Nephron progenitor cell (in vitro differentiated cells): ENCODE measurements at regions not wholly inside any gene's neighbourhood (a gene's known extent, or its start where the extent isn't known, plus 50 kb on each side); places are given as distances from the start of the nearest gene placed in this dataset.
"Not testable (repeated sequence)": the region's sequence is repeated elsewhere in the genome, so short reads cannot be mapped to it uniquely, and the experiment has no call there.

Experiments
- DNase-seq: peaks from one replicate; pipeline ENCODE4 v3.0.0; 2021
- H3K27ac Mint-ChIP-seq: 2 replicates; pipeline ENCODE4 v1.8.0; 2021; ENCODE audit warnings: mild to moderate bottlenecking, moderate library complexity, mixed read lengths
- H3K27me3 Mint-ChIP-seq: 2 replicates; pipeline ENCODE4 v1.8.0; 2021; ENCODE audit warnings: mild to moderate bottlenecking, low read depth, mixed read lengths; ENCODE audit not compliant: poor library complexity
- H3K36me3 Mint-ChIP-seq: 2 replicates; pipeline ENCODE4 v1.8.0; 2021; ENCODE audit warnings: low read depth, mixed read lengths
- H3K4me1 Mint-ChIP-seq: 2 replicates; pipeline ENCODE4 v1.8.0; 2021; ENCODE audit warnings: mixed read lengths
- H3K4me3 Mint-ChIP-seq: 2 replicates; pipeline ENCODE4 v1.8.0; 2021; ENCODE audit warnings: mild to moderate bottlenecking, moderate library complexity, mixed read lengths
- H3K9me3 Mint-ChIP-seq: 2 replicates; pipeline ENCODE4 v1.8.0; 2021; ENCODE audit warnings: mild to moderate bottlenecking, moderate library complexity, mixed read lengths
- TF ChIP-seq, protein P1 (sequence below): fragments of 200-600 bp; sonication (generic); IDR thresholded peaks from 2 replicates; pipeline ENCODE4 v1.5.0; 2021; ENCODE audit warnings: antibody characterized with exemption

DNA sequence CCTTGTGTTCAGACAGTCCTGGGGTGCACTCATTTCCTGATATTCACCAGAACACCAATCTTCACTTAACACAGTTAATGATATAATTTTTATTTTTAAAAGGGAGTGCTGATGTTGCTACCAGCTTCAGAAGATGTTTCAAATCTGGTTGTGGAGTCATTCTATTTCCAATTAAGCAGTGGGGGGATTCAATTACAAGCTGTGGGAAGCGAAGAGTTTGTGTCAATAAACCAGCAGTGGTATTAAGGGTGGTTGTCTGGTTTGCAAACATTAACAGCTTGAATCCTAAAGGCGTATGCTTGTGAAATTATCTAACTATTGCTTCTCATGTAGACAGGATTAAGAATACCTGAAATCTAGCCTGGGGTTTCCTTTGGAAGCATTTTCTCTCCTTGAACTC, 1637.5 kb upstream of the GOT2 start:
- H3K4me1 Mint-ChIP-seq, result no peaks in the 10 kb centered on the region
- no peak for DNase-seq
- no peak overlapping the region for H3K4me3 Mint-ChIP-seq
- peaks cover 13% of the 10 kb centered on the region for H3K9me3 Mint-ChIP-seq
- peaks cover 8% of the 10 kb centered on the region for H3K36me3 Mint-ChIP-seq
- peaks cover 2% of the 10 kb centered on the region for H3K27me3 Mint-ChIP-seq
- no peak overlapping the region for H3K27ac Mint-ChIP-seq
- TF ChIP-seq, protein P1, sequence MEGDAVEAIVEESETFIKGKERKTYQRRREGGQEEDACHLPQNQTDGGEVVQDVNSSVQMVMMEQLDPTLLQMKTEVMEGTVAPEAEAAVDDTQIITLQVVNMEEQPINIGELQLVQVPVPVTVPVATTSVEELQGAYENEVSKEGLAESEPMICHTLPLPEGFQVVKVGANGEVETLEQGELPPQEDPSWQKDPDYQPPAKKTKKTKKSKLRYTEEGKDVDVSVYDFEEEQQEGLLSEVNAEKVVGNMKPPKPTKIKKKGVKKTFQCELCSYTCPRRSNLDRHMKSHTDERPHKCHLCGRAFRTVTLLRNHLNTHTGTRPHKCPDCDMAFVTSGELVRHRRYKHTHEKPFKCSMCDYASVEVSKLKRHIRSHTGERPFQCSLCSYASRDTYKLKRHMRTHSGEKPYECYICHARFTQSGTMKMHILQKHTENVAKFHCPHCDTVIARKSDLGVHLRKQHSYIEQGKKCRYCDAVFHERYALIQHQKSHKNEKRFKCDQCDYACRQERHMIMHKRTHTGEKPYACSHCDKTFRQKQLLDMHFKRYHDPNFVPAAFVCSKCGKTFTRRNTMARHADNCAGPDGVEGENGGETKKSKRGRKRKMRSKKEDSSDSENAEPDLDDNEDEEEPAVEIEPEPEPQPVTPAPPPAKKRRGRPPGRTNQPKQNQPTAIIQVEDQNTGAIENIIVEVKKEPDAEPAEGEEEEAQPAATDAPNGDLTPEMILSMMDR, result no peak

DNA sequence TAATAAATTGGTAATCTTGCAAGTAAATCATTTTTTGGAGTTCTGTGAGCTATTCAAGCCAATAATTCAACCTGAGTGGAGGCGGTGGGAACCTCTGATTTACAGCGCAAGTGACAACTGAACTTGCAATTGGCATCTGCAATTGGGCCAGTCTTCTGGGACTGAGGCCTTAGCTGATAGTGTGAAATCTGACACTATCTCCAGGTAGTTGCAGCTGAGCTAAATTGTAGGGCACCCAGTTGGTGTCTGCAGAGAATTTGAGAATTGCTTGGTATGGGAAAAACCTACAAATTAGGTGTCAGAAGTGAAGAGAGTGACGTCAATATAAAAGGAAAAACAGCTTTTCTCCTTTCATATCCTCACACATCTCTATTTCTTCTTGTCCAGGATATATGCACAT, 1633.6 kb upstream of the GOT2 start:
- Mint-ChIP-seq H3K36me3 (peaks cover 8% of the 10 kb centered on the region), H3K4me3 (no peak overlapping the region)
- TF ChIP-seq, protein P1, result no peak

DNA sequence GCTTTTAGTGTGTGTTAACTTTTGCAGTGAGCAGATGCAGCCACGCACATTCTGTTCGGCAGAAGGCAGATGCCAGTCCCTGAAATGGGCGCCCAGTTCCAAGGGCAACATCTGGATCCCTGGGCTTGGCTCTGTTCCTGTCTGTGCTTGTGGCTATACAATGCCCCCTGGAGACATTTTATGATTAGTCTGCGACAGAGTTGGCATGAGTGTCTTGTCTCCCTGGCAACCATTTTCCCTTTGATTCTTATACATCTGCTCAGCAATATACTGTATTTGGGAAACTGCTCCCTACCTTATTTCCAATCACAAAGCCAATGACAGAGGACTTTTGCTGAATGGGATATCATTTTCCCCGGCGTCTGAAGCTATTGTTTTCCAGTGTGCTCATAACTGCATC, 1629.5 kb upstream of the GOT2 start:
- Mint-ChIP-seq H3K9me3 (peaks cover under 1% of the 10 kb centered on the region), H3K4me1 (no peaks in the 10 kb centered on the region), H3K4me3 (no peak overlapping the region), H3K36me3 (no peaks in the 10 kb centered on the region), H3K27ac (no peak overlapping the region), H3K27me3 (peaks cover 7% of the 10 kb centered on the region)
- TF ChIP-seq, protein P1, result no peak
- DNase-seq, result no peak

More for the DNA sequence above, 1633.6 kb upstream of the GOT2 start:
- Mint-ChIP-seq H3K27me3 (peaks cover 4% of the 10 kb centered on the region), H3K4me1 (no peaks in the 10 kb centered on the region), H3K9me3 (peaks cover 13% of the 10 kb centered on the region), H3K27ac (no peak overlapping the region)
- no peak for DNase-seq

DNA sequence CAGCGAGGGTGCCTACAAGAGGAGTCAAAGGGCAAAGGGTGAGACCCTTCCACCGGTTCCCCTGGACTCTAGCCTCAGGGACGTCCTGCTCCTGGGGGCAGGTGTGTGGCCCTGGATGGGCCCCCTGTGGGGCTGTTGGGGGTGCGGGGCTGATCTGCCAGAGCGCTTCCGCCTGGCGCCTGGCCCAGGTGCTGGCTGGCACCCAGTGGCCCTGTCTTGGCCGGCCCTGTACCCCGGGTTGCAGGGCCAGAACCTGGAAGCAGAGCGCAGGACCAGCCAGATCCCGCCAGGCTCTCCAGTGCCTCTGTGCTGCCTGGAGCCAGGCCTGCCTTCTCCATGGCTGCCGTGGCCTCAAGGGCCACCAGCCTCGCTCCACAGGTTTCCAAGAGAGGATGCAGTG, 1625.8 kb upstream of the GOT2 start:
- not testable (repeated sequence) for H3K9me3 Mint-ChIP-seq, H3K4me3 Mint-ChIP-seq, H3K27me3 Mint-ChIP-seq, H3K27ac Mint-ChIP-seq, H3K4me1 Mint-ChIP-seq, H3K36me3 Mint-ChIP-seq, DNase-seq

DNA sequence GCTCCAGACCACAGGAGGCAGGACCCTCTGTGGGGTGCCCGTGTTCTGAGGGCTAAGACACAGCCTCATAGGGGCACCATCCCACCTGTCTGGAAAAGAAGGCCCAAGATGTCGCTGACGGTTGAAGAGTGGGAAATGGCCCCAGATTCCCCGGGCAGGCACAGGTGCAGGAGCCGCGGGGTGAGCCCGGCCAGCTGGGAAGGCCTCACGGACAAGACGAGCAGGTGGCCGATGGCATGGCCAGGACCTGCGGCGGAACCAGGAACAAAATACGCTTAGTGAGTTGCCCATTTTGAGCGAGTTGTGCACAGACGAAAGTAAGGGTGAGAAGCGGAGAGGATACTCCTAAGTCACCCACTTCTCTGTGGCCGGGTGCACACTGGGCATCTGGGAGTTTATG, 1625.3 kb upstream of the GOT2 start:
- DNase-seq, H3K4me1 Mint-ChIP-seq, H3K9me3 Mint-ChIP-seq, H3K27ac Mint-ChIP-seq, H3K36me3 Mint-ChIP-seq, H3K27me3 Mint-ChIP-seq, H3K4me3 Mint-ChIP-seq: not testable (repeated sequence)

DNA sequence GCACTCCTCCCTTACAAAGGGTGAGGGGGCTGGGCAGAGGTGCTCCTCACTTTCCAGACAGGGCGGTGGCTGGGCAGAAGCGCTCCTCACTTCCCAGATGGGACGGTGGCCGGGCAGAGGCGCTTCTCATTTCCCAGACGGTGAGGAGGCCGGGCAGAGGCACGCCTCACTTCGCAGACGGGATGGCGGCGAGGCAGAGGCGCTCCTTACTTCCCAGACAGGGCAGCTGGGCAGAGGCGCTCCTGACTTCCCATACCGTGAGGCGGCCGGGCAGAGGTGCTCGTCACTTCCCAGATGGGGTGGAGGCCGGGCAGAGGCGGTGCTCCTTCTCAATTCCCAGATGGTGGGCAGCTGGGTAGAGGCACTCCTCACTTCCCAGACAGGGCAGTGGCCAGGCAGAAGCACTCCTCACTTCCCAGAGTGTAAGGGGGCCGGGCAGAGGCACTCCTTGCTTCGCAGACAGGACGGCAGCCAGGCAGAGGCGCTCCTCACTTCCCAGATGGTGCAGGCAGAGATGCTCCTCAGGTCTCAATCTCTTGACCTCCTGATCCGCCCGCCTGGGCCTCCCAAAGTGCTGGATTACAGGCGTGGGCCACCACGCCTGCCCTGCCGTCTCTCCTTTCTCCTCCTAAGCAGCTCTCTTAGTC, 1623.9 kb upstream of the GOT2 start:
- not testable (repeated sequence) for H3K27ac Mint-ChIP-seq, H3K36me3 Mint-ChIP-seq, H3K4me3 Mint-ChIP-seq, H3K27me3 Mint-ChIP-seq, H3K9me3 Mint-ChIP-seq, DNase-seq, H3K4me1 Mint-ChIP-seq

DNA sequence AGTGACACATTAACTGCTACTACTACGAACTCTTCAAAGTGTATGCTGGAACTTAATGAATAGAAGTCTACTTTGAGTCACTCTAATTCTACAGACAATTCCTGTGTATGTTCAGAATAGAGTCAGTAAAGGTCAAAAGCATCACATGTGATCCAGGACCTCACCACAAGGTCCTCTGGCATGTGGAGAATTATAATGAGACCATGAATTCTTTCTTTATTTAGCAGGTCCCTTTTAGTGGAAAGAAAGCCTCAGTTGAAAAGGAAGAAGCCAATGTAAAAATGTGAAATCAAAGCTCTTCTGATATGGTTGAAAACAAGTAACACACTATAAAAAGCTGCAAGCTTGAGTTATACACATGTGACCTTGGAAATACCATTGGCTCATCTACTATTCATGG, 1612.1 kb upstream of the GOT2 start:
- Mint-ChIP-seq H3K4me3 (no peak overlapping the region), H3K4me1 (no peaks in the 10 kb centered on the region), H3K9me3 (no peaks in the 10 kb centered on the region), H3K27me3 (no peaks in the 10 kb centered on the region), H3K27ac (no peak overlapping the region), H3K36me3 (no peaks in the 10 kb centered on the region)
- TF ChIP-seq, protein P1, result no peak
- no peak for DNase-seq
